Activated gamma-delta T cell (primary cell): ENCODE measurements at regions not wholly inside any gene's neighbourhood (a gene's known extent, or its start where the extent isn't known, plus 50 kb on each side); places are given as distances from the start of the nearest gene placed in this dataset.

Source experiments
- DNase-seq: peaks from one replicate; lab custom pipeline; 2025; lab: John Stamatoyannopoulos, UW

DNA sequence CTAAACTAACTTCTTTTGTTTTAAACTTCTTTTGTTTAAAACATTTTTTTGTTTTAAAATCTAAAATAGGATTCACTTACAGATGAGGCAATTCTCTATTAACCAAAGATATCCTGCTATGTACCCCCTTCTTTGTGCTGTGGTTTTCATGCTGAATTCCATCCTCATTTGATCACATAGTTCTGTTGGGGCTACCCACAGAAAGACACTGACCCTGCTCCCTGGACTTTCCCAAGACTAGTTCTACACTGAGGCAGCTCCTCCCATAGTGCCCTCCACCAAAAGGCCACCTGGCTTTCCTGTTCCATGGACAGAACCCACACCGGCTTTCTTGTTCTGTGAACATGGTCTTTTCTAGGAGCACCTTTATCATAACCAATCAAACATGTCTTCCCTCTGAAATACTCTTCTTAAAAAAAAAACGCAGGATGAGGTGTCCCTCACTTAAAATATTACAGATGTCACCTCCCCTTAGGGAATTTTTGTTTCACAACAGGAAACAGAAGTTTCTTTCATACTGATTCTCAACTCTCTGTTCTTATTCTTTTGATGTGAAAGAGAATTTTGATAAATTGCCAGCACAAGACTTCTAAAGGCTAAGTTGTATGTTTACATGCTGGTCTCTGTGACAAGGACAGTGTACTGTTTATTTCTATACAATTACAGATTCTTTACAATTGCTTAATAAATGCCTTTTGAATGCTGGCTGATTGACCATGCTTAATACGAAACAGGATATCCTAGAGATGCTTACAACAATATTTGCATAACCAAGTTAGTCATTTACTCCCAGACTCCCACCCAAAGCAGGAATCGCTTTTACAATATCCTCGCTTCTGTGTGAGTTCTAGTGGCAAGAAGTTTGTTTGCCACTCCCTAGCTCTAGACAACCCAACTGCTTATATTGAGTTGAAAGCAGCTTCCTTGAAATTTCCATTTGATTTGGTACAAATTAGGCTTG lies 300.4 kb downstream of the DTWD2 start:
- no peak for DNase-seq

- no peak for DNase-seq
These were observed 301.2 kb downstream of the DTWD2 start for GRCh38 chr5:118687100-118687499.

- no peak for DNase-seq
These were observed 306.7 kb downstream of the DTWD2 start for GRCh38 chr5:118681655-118682054.

GRCh38 chr5:118679264-118679940 lies 308.9 kb downstream of the DTWD2 start:
- DNase-seq: no peak

DNA sequence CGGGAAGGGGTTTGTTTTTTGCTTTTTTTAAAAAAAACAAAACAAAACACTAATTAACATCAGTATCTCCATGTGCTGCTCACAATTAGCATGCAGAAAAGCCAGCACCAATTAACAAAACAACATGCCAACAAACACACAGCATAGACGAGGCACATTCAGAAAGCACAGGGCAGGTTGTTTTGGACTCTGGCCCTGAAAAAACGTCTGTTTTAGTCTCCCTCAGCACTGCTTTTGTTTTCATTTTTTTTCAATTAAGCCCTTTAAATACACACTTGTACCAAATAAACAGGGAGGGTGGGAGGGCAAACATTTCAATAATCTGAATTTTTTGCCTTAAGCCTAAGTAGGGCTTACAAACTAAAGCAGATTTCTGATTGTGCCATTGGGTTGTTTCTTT lies 309.6 kb downstream of the DTWD2 start:
- DNase-seq: no peak

DNA sequence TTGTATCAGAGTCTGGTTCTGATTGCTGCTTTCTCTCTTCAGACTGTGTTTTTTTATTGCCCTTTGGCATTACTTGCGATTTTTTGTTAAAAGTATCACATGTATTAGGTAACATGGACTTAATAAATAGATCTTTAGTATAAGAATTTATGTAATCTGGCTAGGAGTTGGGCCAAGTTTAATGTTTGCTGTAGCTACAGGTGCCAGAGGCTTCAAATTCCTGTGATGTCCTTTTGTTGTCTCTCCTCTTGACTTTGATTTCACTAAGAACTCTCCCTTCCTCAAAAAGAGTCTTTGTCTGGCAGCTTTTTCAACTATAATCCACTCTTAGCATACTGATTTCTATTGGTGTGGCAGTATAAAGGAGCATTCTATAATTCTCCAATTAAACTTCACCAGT lies 313.1 kb downstream of the DTWD2 start:
- DNase-seq: no peak

DNA sequence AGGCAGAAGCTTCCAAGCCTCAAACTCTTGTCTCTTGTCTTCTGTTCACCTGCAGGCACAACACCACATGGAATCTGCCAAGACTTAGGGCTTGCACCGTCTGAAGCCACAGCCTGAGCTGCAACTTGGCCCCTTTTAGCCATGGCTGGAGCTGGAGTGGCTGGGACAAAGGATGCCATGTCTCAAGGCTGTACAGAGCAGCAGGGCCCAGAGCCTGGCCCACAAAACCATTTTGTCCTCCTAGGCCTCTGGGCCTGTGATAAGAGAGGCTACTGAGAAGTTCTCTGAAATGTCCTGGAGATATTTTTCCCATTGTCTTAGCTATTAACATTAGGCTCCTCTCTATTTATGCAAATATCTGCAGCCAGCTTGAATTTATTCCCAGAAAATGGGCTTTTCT lies 330.8 kb downstream of the DTWD2 start:
- DNase-seq: no peak

- DNase-seq: no peak
These were observed 334.5 kb downstream of the DTWD2 start for GRCh38 chr5:118653872-118654271.

GRCh38 chr5:118653183-118653582 lies 335.2 kb downstream of the DTWD2 start:
- DNase-seq: no peak

DNA sequence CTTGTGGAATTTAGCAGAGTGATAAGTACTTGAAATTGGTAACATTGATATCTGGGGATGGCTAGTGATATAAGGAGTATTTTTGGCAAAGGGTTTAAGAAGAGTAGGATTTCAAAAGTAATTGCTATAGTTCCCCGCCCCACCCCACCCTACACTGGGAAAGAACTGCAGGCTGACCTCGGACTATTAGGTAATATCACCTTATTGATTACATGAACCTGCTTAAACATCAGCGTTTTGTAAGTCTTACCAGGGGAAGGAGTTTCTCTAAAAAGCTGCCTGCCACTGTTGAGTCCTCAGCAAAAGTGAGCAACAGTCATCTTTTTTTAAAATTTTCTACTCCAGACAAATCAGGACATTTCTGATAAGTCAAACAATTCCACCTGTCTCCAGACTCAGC lies 337.3 kb downstream of the DTWD2 start:
- DNase-seq: no peak

DNA sequence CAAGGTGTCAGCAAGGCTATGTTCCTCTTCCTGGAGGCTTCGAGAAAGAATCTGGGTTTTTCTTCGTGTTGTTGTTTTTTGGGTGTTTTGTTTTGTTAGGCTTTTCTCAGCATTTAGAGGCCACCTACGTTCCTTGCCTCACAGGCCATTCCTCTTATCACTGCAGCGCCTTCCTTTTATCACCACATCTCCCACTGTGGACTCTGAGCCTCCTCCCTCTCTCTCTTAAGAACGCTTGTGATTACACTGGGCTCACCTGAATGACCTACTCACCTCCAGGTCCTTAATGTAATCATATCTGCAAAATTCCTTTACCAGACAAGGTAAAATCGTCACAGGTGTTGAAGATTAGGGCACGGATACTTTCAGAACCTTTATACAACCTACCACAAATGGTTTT lies 340.8 kb downstream of the DTWD2 start:
- DNase-seq: no peak

GRCh38 chr5:118646917-118647316 lies 341.4 kb downstream of the DTWD2 start:
- DNase-seq: no peak

DNA sequence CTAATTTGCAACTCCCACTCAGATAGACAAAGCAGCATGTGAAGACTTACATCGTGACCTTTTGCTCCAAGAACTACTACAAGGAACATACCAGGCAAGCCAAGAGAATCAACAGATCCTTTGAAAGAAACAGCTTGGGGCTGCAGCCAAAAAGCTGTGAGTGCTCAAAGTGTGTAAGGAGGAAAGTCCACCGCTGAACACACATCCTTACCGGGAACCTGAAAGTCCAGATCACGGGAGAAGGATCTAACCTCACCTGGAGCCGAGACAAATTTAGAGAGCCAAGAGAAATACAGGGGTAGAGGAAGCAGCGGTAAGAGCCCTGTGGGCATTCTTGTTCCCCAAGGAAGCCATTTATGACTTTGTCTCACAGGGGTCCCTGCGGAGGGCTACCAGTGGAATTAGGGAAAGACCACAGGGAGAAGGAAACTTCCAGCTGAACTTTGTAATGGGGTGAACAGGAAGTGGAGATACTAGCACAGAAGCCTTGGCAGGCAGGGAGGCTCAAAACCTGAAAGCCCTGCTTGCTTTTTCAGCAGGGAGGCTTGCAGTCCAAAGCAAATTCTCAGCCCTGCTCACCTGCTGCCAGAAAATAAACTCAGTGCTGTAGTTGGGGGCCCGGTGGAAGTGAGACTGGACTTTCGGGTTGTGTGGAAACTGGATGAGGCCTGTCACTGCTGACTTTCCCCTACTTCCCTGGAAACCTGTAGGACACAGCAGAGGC lies 350.2 kb downstream of the DTWD2 start:
- DNase-seq: no peak

- no peak for DNase-seq
These were observed 359.5 kb downstream of the DTWD2 start for GRCh38 chr5:118628660-118629354.

DNA sequence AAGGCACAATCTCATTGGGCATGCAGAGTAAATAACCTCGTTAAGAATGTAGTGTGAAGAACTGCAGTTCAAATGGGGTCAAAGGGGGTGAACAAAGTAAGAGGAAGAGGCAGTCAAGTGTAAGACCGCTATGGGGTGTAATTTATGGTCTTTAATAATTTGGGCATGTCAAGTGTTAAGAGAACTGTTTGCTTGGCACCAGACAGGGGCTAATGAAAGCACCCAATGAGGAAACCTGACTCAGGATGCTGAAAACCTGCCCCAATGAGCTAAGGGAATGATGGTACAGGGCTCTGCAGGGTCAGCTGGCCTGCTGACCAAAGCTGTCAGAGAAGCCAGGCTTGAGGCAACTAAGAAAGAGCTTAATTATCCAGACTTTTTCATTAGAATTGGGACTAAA lies 368.1 kb downstream of the DTWD2 start:
- no peak for DNase-seq

GRCh38 chr5:118619823-118620222 lies 368.5 kb downstream of the DTWD2 start:
- no peak for DNase-seq

- no peak for DNase-seq
These were observed 372.1 kb downstream of the DTWD2 start for GRCh38 chr5:118616281-118616680.

DNA sequence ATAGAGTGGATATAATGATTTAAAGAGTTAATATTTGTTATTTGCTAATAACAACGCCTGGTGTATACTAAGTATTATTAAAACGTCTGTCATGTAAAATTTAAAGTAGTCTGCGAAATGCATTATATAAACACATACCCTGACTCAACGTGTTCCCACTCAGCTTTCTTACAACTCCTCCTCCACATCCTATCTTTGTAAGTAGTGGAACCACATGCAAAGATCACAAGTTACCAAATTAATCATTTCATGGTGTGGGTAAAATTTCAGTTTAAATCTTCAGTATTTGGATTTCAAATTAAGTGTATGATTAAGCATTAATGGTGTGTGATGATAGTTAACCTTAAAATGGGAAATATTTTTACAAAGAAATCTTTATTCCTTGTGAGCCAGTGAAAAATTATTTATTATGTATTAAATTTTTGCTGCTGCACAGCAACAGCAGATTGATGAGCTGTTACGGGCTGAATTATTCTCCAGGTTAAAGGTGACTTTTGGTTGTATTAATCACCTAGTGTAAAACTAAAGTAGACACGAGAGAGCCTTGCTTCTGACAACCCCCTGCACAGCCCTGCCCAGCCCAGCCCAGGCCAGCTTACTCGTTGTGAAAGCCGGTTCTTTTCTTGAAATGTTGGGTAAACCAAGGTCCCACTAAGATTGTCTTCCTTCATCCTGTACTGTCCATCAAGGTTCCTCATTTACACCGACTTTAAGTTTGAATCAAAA lies 373.5 kb downstream of the DTWD2 start:
- DNase-seq: no peak

DNA sequence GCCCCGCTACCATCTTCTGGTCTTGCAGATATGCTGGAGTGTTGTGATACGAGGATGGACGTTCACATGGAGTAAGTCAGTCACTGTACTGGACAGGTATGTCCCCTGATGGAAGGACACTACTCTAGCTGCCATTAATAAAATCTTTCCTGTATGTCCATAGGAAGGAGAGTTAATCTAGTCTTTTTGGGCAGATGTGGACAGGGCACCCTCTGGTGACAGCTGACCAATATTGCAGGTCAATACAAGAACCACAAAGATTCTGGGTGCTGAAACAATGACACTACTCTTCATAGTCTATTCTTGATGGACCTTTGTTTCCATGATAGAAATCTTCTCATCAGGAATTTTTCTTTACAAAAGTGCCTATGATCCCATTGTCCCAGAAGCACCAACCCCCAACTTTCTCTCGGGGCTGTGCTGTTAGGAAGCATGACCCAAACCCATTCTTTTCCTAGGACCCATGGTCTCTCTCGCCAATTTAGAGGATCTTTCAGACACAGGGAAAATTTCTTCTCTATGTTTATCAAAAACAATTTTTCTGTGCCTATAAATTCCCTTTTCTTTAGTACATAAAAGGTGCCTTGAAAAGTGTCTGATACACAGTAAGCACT lies 376.9 kb downstream of the DTWD2 start:
- no peak for DNase-seq

DNA sequence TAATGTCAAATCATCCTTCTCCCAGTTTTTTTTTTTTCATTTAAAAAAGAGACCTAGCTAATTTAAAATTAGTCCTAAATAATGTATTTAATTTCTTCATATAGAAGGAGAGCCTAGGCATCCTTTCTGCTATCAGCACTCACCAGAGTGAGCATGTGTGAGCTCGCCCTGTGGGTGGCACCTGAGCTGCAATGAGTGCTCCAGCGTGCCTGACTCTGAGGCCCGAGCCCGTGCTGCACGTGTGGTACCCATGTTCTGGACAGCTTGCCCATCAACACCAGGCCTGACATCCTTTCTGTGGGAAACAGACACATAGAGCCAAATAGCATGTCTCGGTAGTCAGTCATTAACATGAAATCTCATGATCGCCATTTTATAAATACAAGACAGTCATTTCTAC lies 381.4 kb downstream of the DTWD2 start:
- no peak for DNase-seq

- DNase-seq: no peak
These were observed 382.6 kb downstream of the DTWD2 start for GRCh38 chr5:118605761-118606160.
